ENCODE measurements at regions not wholly inside any gene's neighbourhood (a gene's known extent, or its start where the extent isn't known, plus 50 kb on each side); places are given as distances from the start of the nearest gene placed in this dataset.

DNA sequence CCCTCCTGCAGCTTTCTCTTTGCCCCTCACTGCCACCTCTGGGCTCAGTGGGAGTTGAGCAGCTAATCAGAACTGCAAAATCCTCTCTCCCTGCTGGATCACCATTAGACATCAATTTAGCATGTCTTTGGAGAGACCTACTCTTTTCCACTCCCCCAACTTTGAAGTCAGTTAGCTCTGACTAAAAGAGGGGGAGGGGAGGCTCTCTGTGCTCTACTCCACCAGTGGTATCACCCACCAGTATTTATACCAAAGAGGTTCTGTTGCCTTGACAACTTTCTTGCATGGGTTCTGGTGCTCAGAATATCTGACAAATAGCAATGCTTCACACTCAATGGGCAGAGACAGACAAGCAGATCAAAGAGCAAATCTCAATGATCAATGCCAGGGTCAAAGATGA, 146.2 kb upstream of the ROPN1 start:
- TF ChIP-seq, protein P1, sequence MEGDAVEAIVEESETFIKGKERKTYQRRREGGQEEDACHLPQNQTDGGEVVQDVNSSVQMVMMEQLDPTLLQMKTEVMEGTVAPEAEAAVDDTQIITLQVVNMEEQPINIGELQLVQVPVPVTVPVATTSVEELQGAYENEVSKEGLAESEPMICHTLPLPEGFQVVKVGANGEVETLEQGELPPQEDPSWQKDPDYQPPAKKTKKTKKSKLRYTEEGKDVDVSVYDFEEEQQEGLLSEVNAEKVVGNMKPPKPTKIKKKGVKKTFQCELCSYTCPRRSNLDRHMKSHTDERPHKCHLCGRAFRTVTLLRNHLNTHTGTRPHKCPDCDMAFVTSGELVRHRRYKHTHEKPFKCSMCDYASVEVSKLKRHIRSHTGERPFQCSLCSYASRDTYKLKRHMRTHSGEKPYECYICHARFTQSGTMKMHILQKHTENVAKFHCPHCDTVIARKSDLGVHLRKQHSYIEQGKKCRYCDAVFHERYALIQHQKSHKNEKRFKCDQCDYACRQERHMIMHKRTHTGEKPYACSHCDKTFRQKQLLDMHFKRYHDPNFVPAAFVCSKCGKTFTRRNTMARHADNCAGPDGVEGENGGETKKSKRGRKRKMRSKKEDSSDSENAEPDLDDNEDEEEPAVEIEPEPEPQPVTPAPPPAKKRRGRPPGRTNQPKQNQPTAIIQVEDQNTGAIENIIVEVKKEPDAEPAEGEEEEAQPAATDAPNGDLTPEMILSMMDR (conservative IDR thresholded peaks at IDR 0.05; ENCODE audit: low read length), result no peak
- no peak for TF ChIP-seq EZH2phosphoT487 (IDR thresholded peaks at IDR 0.05; ENCODE audit: borderline replicate concordance)

All from Loucy (cell line).